Adrenal gland (tissue), 9 donors: ENCODE measurements at regions not wholly inside any gene's neighbourhood (a gene's known extent, or its start where the extent isn't known, plus 50 kb on each side); places are given as distances from the start of the nearest gene placed in this dataset.

Experiments used
- DNase-seq, 7 donors: peaks; one replicate each; pipeline ENCODE4 v3.0.0-alpha.2; 2019 to 2020
- H3K27ac ChIP-seq, 5 donors: fragments of 200-600 bp; sonication (generic) in 4 of 5; 1 replicate in 3 of 5; 2 replicates in 2 of 5; pipeline versions ENCODE4 v1.5.1 to v1.8.0; 2016 to 2020; ENCODE audit warnings: mild to moderate bottlenecking in 1 of 5
- H3K27me3 ChIP-seq: fragments of 200-600 bp; 2 replicates; pipeline ENCODE4 v1.8.0; 2021
- H3K36me3 ChIP-seq, 2 donors: fragments of 200-600 bp; replicated peaks in 1 of 2; 1 replicate in 1 of 2; 2 replicates in 1 of 2; pipeline versions ENCODE4 v1.5.1 to v1.8.0; 2018 to 2022
- H3K4me1 ChIP-seq, 2 donors: fragments of 200-600 bp; replicated peaks in 1 of 2; 1 replicate in 1 of 2; 2 replicates in 1 of 2; pipeline versions ENCODE4 v1.5.1 to v1.8.0; 2018 to 2021
- H3K4me3 ChIP-seq, 4 donors: fragments of 200-600 bp; sonication (generic) in 3 of 4; one replicate each; pipeline ENCODE4 v1.5.1; 2016 to 2018
- H3K9me3 ChIP-seq, 3 donors: fragments of 200-600 bp; sonication (generic) in 1 of 3; replicated peaks in 1 of 3; 1 replicate in 2 of 3; 2 replicates in 1 of 3; pipeline versions ENCODE4 v1.5.1 to v1.8.0; 2016 to 2021
- POLR2A ChIP-seq, 2 donors: fragments of 450-650 bp; IDR thresholded peaks; one replicate each; pipeline ENCODE4 v1.6.1; 2017; ENCODE audit warnings: antibody characterized with exemption in 2 of 2, mild to moderate bottlenecking in 2 of 2, moderate library complexity in 1 of 2
- WGBS, 4 donors: extraction: QIAGEN DNeasy Blood & Tissue Kit in 2 of 4; methylation state at CpG; one replicate each; pipeline versions ENCODE4 v1.1.5 to v1.1.7; 2013 to 2017; 5-methylcytosine and 5-hydroxymethylcytosine counted together
- intact Hi-C, 2 donors: fragments of 100-400 bp; cut with DNase I; formaldehyde crosslinking; loops; one replicate each; pipeline versions ENCODE4 v1.14.1 to v1.15.0; 2022 to 2023
- TF ChIP-seq, protein P1 (sequence below), 6 experiments: fragments of 450-650 bp in 4 of 6; fragments of 200-600 bp in 2 of 6; sonication (generic) in 1 of 6; IDR thresholded peaks; 1 replicate in 5 of 6; 2 replicates in 1 of 6; pipeline versions ENCODE4 v1.5.1 to v1.8.0; 2016 to 2021; ENCODE audit warnings: antibody characterized with exemption in 6 of 6, mild to moderate bottlenecking in 2 of 6, moderate library complexity in 1 of 6
- donor health status: healthy with polysubstance abuse.
- donor health status: Bipolar disorder and iron deficiency.
- donor health status: DM: yes; HTN: yes; CAD: no.
- donor health status: DM: no; HTN: no; CAD: no.
- donor health status: DM: no; HTN: no; CAD: no.

DNA sequence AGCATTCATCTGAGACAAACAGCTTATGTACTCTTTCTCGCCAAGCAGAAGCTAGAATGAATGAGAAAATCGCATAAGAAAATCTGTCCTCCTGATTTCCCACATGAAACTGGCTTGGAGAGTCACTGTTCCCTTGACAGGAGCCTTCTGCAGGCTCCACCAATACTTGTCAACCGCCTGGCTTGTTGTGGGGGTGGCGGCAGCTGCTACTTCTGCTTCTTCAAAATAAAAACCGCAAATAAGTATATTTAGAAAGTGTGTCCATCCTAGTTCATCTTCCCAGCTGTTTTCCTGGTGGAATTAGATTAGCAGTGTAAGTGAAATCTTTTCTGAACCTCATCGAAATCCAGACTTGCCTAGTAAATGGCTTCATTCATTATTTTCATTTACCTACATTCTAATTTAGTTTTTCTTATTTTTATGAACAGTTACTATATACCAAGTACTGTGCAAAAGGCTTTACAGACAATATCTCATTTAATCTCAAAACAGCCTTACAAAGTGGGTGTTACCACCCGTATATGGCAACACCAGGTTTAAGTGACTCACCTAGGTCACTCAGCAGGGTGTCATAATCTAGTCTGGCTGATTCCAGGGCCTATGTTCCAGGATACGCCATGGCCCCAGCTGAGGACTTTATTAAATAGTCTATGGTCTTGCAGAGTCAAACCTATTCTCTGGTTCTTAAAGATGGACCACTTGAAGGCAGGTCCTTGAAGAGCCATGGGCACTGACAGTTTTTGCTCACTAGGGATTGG is 104.6 kb upstream of the IGFBP7 start:
- DNase-seq: no peak
- no peak overlapping the region for H3K4me3 ChIP-seq
- no peak overlapping the region for H3K27ac ChIP-seq
- WGBS, 4 donors: 83 to 86% (median 85%) methylated on average over 8 of the region's 8 CpGs
- intact Hi-C loops: no loop called here
- no peaks in the 10 kb centered on the region for H3K9me3 ChIP-seq
- TF ChIP-seq POLR2A (IDR thresholded peaks at IDR 0.05): no peak
- TF ChIP-seq, protein P1, sequence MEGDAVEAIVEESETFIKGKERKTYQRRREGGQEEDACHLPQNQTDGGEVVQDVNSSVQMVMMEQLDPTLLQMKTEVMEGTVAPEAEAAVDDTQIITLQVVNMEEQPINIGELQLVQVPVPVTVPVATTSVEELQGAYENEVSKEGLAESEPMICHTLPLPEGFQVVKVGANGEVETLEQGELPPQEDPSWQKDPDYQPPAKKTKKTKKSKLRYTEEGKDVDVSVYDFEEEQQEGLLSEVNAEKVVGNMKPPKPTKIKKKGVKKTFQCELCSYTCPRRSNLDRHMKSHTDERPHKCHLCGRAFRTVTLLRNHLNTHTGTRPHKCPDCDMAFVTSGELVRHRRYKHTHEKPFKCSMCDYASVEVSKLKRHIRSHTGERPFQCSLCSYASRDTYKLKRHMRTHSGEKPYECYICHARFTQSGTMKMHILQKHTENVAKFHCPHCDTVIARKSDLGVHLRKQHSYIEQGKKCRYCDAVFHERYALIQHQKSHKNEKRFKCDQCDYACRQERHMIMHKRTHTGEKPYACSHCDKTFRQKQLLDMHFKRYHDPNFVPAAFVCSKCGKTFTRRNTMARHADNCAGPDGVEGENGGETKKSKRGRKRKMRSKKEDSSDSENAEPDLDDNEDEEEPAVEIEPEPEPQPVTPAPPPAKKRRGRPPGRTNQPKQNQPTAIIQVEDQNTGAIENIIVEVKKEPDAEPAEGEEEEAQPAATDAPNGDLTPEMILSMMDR (IDR thresholded peaks at IDR 0.05): no peak
- no peaks in the 10 kb centered on the region for H3K36me3 ChIP-seq
- H3K4me1 ChIP-seq: no peaks in the 10 kb centered on the region
- H3K27me3 ChIP-seq: peaks cover 3% of the 10 kb centered on the region

DNA sequence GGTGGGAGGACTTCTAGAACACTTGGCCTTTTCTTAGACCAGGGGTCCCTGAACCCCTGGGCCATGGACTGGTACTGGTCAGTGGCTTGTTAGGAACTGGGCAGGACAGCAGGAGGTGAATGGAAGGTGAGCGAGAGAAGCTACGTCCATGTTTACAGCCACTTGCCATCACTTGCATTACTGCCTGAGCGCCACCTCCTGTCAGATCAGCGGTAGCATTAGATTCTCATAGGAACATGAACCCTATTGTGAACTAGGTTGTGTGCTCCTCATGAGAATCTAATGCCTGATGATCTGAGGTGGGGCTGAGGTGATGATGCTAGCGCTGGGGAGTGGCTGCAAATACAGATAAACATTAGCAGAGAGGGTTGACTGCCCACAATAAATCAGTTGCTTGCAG is 100.9 kb upstream of the IGFBP7 start:
- Histone ChIP-seq H3K27me3 (peaks cover 19% of the 10 kb centered on the region), H3K27ac (no peak overlapping the region), H3K36me3 (no peaks in the 10 kb centered on the region), H3K4me3 (no peak overlapping the region), H3K9me3 (no peaks in the 10 kb centered on the region), H3K4me1 (no peaks in the 10 kb centered on the region)
- intact Hi-C loops: no loop called here
- WGBS, 4 donors: 86 to 100% (median 89%) methylated on average over 3 to 5 of the region's 5 CpGs
- DNase-seq: no peak
- TF ChIP-seq POLR2A (IDR thresholded peaks at IDR 0.05): no peak
- TF ChIP-seq, protein P1 (IDR thresholded peaks at IDR 0.05): no peak

DNA sequence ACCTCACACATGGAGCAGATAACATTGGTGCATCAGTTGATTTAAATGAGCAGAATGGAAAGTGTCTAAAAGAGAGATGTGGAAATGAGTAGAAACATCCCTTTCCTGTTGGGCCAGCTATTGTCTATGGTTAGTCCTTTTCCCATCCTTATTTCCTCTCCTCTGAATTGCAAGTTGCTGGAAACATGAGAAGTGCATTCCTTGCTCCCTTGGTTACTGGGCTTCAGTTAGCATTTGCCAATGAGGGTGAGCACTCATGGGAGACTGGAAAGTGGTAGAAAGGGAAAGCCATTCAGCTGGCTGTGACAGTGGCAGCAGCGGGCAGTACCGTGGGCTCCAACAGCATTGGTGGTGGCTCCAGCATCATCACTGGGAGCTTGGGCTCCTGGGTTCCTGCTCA is 96.0 kb upstream of the IGFBP7 start:
- Histone ChIP-seq H3K27ac (no peak overlapping the region), H3K27me3 (peaks cover 19% of the 10 kb centered on the region), H3K36me3 (no peaks in the 10 kb centered on the region), H3K9me3 (no peaks in the 10 kb centered on the region), H3K4me3 (no peak overlapping the region), H3K4me1 (no peaks in the 10 kb centered on the region)
- TF ChIP-seq, protein P1 (IDR thresholded peaks at IDR 0.05): no peak
- no peak for TF ChIP-seq POLR2A (IDR thresholded peaks at IDR 0.05)
- intact Hi-C loops: no loop called here
- DNase-seq: no peak
- WGBS, 4 donors: 71 to 98% (median 79%) methylated on average over 2 of the region's 2 CpGs; no CpG with 5 or more reads in 1 of the 4 donors

DNA sequence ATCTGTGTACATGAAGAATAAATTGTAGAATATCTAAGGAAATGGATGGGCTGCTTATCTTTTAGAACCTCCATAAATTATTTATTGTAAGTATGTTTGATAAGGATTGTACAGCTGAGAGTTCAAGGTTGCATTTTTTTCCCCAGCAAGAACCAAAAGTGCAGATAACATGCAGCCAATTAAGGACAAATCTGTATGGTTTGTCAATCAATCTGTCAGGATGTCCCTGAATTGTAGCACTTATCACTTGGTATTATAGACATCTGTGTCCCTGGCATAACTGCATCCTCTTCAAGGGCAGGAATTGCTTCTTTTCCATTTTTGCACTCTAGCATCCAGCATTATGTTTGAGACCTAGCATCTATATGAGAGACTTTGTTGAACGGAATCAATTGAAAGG is 95.4 kb upstream of the IGFBP7 start:
- Histone ChIP-seq H3K27me3 (peaks cover 19% of the 10 kb centered on the region), H3K4me3 (no peak overlapping the region), H3K4me1 (no peaks in the 10 kb centered on the region), H3K9me3 (no peaks in the 10 kb centered on the region), H3K27ac (no peak overlapping the region), H3K36me3 (no peaks in the 10 kb centered on the region)
- intact Hi-C loops: no loop called here
- TF ChIP-seq, protein P1 (IDR thresholded peaks at IDR 0.05): no peak
- no peak for TF ChIP-seq POLR2A (IDR thresholded peaks at IDR 0.05)
- WGBS, 4 donors: 36 to 44% (median 38%) methylated on average over 1 of the region's 1 CpG
- no peak for DNase-seq
